HTR-8/SVneo (cell line): ENCODE measurements at regions not wholly inside any gene's neighbourhood (a gene's known extent, or its start where the extent isn't known, plus 50 kb on each side); places are given as distances from the start of the nearest gene placed in this dataset.
"Not testable (repeated sequence)": the region's sequence is repeated elsewhere in the genome, so short reads cannot be mapped to it uniquely, and the experiment has no call there.

Source experiments
- DNase-seq: peaks from one replicate; pipeline ENCODE4 v3.0.0; 2011; ENCODE audit warnings: low spot score, mixed read lengths; ENCODE audit not compliant: insufficient read length
- FAIRE-seq: peaks from 2 replicates; lab custom pipeline; 2011; peaks lifted over from hg19 to GRCh38; lab: Jason Lieb, UNC

DNA sequence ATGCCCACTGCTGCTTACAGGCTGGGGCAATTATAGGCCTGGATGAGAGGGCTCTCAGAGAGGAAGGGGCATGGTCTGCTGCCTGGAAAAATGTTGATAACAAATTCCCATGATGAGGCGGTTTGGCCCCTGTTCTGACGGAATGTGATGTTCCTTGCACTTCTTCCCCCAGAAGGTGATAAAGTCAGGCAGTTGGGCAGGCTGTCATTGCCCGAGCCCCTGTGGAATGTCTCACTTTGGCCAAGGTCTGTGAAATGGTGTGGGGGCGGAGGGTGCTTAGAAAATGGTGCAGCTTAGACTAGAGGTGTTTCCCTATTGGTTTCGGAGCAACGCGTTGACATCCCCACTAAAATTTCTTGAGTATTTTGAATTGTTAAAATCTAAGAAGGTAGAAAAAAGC lies 1360.0 kb downstream of the AACS start:
- no peak for FAIRE-seq
- DNase-seq: no peak

DNA sequence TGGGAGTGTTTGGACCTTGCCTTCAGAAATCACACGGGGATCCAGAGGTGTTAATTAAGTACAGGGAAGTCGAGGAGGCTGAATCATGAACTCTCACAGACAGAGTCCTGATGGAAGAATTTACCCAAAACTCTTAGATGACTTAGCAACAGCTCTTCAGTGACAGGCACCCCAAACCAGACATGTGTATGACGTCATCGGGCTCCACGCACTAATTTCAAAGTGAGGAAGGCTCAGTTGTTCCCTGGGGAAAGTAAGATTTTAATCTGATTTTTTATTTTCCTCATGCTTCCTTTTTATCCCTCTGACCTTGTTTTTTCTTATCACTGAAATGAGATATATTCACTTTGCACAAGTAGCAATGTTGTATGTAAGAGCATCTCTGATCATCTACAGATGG lies 1363.5 kb downstream of the AACS start:
- FAIRE-seq (no peak), DNase-seq (no peak)

DNA sequence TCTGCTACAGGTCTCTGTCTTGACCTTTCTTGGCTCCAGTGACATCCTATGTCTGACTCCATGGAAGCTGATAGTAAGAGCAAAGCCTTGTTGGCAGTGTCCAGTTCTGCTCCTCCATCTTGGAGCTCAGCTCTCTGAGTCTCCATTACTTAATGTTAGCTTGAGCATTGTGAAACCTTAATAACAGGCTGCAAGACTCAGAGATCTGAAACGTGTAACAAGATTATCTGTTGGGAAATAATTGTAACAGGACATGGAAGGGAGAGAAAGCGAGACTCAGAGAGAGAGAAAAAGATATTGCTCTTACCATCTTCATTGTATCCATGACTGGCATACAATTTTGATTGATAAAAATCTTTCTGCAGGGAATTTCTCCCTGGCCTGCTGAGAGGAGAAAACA lies 1365.7 kb downstream of the AACS start:
- FAIRE-seq (no peak), DNase-seq (no peak)

- DNase-seq: no peak
- FAIRE-seq: no peak
Observed at GRCh38 chr12:126431767-126432166, 1366.5 kb downstream of the AACS start.

- no peak for DNase-seq
- no peak for FAIRE-seq
Observed at GRCh38 chr12:126432780-126433179, 1367.5 kb downstream of the AACS start.

DNA sequence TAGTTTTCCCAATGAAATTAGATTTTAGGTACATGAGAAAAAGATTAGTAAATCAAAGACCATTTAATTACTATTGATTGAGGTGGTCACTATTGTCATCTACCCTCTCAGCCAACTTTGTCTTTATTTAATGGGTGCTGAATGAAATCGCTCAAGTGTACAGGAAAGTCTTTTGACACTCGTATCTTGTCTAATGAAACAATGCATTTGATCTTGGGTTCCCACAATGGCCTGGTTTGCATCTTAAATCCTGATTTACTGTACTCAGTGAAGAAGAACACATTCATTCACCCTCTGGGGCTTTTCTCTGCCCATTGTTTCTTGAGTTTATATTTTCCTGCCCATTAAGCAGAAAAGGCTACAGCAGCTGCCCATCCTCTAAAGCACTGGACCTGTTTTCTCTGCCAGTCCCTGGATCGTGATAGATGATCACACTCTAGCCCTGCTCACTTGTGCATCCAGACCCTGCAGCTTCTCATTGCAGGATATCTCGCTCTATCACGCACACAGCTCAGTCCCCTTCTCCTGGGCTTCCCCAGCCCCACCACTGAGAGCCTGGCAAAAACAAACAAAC lies 1369.3 kb downstream of the AACS start:
- FAIRE-seq: no peak
- no peak for DNase-seq

DNA sequence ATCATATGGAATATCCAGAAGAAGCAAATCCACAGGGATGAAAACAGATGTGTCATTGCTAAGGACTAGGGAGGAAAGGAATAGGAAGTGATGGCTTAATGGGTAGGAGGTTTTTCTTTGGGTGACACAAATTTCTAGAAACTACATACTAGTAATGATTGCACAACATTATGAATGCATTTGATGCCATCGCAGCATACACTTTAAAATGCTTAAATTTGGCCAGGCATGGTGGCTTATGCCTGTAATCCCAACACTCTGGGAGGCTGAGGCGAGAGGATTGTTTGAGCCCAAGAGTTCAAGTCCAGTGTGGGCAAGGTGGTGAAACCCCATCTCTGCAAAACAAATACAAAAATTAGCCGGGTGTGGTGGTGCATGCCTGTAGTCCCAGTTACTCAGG lies 1370.8 kb downstream of the AACS start:
- no peak for DNase-seq
- FAIRE-seq: no peak

GRCh38 chr12:126437934-126438333 lies 1372.7 kb downstream of the AACS start:
- DNase-seq (no peak), FAIRE-seq (no peak)

GRCh38 chr12:126443977-126444376 lies 1378.7 kb downstream of the AACS start:
- FAIRE-seq: no peak
- no peak for DNase-seq

- FAIRE-seq: no peak
- no peak for DNase-seq
Observed at GRCh38 chr12:126447346-126447745, 1382.1 kb downstream of the AACS start.

GRCh38 chr12:126451809-126452208 lies 1386.6 kb downstream of the AACS start:
- DNase-seq (no peak), FAIRE-seq (no peak)

DNA sequence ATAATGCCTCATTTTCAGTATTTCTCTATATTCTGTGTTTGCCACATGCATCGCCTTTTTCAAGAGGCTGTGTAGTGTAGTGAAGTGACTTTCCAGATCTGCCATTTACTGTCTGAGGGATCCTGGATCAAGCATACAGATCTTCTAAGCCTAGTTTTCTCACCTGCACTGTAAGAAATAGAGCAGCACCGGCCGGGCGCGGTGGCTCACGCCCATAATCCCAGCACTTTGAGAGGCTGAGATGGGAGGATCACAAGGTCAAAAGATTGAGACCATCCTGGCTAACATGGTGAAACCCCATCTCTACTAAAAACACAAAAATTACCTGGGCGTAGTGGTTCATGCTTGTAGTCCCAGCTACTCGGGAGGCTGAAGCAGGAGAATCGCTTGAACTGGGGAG lies 1387.5 kb downstream of the AACS start:
- not testable (repeated sequence) for DNase-seq, FAIRE-seq

- DNase-seq: no peak
- no peak for FAIRE-seq
Observed at GRCh38 chr12:126454581-126454980, 1389.3 kb downstream of the AACS start.

- DNase-seq: no peak
- FAIRE-seq: no peak
Observed at GRCh38 chr12:126457776-126458175, 1392.5 kb downstream of the AACS start.

- FAIRE-seq (no peak), DNase-seq (no peak)
Observed at GRCh38 chr12:126464153-126464552, 1398.9 kb downstream of the AACS start.

GRCh38 chr12:126469211-126469610 lies 1404.0 kb downstream of the AACS start:
- FAIRE-seq (no peak), DNase-seq (no peak)

DNA sequence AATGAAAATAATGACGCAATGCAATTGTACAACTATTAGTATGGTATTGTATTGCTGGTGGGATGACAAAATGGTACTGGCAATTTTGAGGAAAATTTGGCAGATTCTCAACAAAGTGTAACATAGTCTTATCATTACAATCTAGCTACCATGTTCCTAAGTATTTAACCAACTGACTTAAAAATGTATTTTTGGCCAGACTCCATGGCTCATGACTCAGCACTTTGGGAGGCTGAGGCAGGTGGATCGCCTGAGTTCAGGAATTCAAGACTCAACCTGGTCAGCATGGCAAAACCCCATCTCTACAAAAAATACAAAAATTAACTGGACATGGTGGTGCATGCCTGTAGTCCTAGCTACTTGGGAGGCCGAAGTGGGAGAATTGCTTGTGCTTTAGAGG lies 1409.5 kb downstream of the AACS start:
- FAIRE-seq (no peak), DNase-seq (no peak)

DNA sequence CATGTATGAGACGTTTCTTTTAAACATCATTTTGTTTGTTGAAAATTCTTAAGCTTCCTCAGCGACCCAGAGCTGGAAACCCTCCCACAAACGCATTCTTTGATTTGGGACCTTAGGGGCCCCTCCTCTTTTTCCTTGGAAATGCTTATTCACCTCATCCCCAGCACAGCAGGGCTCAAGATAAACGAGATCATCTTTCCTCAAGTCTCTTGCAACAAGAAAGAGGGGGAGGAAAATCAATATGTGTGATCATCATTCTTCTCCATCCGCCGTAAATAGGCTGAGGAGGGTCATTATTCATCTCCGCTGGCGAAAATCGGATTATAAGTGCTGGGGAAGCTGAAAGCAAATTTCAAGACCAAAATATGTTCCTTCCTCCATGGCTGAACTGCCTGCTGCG lies 1415.2 kb downstream of the AACS start:
- no peak for FAIRE-seq
- no peak for DNase-seq

- FAIRE-seq (no peak), DNase-seq (no peak)
Observed at GRCh38 chr12:126481688-126482087, 1416.5 kb downstream of the AACS start.

GRCh38 chr12:126482238-126482889 lies 1417.1 kb downstream of the AACS start:
- DNase-seq (no peak), FAIRE-seq (no peak)

- DNase-seq: no peak
- no peak for FAIRE-seq
Observed at GRCh38 chr12:126483145-126484068, 1418.2 kb downstream of the AACS start.
